Tibial nerve (tissue), 4 donors: ENCODE measurements at regions not wholly inside any gene's neighbourhood (a gene's known extent, or its start where the extent isn't known, plus 50 kb on each side); places are given as distances from the start of the nearest gene placed in this dataset.

Experiments used
- DNase-seq, 2 donors: peaks; one replicate each; pipeline ENCODE4 v3.0.0-alpha.2; 2019; ENCODE audit warnings: low spot score in 2 of 2
- H3K27ac ChIP-seq, 4 donors: fragments of 200-600 bp; sonication (generic) in 3 of 4; one replicate each; pipeline ENCODE4 v1.5.1; 2017 to 2019; ENCODE audit warnings: mild to moderate bottlenecking in 1 of 4
- H3K27me3 ChIP-seq, 2 donors: fragments of 200-600 bp; sonication (generic) in 1 of 2; one replicate each; pipeline versions ENCODE4 v1.5.1 to v1.6.0; 2017 to 2019
- H3K36me3 ChIP-seq, 3 donors: fragments of 200-600 bp; sonication (generic); one replicate each; pipeline ENCODE4 v1.5.1; 2018 to 2019
- H3K4me1 ChIP-seq, 4 donors: fragments of 200-600 bp; sonication (generic) in 3 of 4; one replicate each; pipeline ENCODE4 v1.5.1; 2017 to 2019
- H3K4me3 ChIP-seq, 4 donors: fragments of 200-600 bp; sonication (generic) in 3 of 4; one replicate each; pipeline ENCODE4 v1.5.1; 2017 to 2019; ENCODE audit warnings: mild to moderate bottlenecking in 1 of 4, moderate library complexity in 1 of 4
- H3K9me3 ChIP-seq, 4 donors: fragments of 200-600 bp; sonication (generic) in 3 of 4; one replicate each; pipeline ENCODE4 v1.5.1; 2017 to 2019
- EP300 ChIP-seq, 2 donors: sonication (generic); formaldehyde crosslinking; IDR thresholded peaks; one replicate each; pipeline ENCODE4 v1.6.1; 2017; ENCODE audit warnings: antibody characterized with exemption in 2 of 2, mild to moderate bottlenecking in 1 of 2
- POLR2A ChIP-seq, 2 donors: fragments of 450-650 bp; IDR thresholded peaks; one replicate each; pipeline ENCODE4 v1.6.1; 2017; ENCODE audit warnings: antibody characterized with exemption in 2 of 2, mild to moderate bottlenecking in 2 of 2, moderate library complexity in 2 of 2
- WGBS, 2 donors: methylation state at CpG; one replicate each; pipeline ENCODE4 v1.1.5; 2018; 5-methylcytosine and 5-hydroxymethylcytosine counted together
- TF ChIP-seq, protein P1 (sequence below), 5 experiments: fragments of 200-600 bp in 3 of 5; fragments of 450-650 bp in 2 of 5; sonication (generic) in 3 of 5; IDR thresholded peaks; one replicate each; pipeline ENCODE4 v1.5.1; 2016 to 2019; ENCODE audit warnings: antibody characterized with exemption in 5 of 5, mild to moderate bottlenecking in 3 of 5, moderate library complexity in 2 of 5

DNA sequence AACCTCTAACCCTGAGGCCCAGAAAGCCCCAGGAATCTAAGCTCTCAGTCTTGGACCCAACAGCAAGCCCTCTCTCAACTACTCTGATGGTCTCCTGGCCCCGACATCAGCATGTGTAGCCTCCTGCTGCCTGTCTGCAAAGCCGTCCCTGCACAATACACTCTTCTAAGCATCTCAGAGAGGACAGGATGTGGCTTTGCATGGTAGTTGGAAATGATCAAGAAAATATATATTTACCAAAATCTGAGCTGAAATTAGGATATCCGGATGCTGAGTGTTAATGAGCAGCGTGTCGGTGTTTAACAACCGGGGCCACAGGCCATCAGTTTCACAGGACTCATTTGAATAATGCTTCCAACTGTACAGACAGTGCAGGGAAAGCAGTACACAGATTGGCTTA lies 59.1 kb upstream of the SIM2 start:
- no peaks in the 10 kb centered on the region for H3K4me1 ChIP-seq
- peaks cover 0 to 28% (median 2%) of the 10 kb centered on the region in 4 donors for H3K9me3 ChIP-seq
- no peaks in the 10 kb centered on the region for H3K36me3 ChIP-seq
- no peak overlapping the region for H3K4me3 ChIP-seq
- 55 to 63% methylated on average over 6 of the region's 6 CpGs for WGBS, 2 donors
- no peak for DNase-seq
- no peak for TF ChIP-seq EP300 (IDR thresholded peaks at IDR 0.05)
- TF ChIP-seq, protein P1, sequence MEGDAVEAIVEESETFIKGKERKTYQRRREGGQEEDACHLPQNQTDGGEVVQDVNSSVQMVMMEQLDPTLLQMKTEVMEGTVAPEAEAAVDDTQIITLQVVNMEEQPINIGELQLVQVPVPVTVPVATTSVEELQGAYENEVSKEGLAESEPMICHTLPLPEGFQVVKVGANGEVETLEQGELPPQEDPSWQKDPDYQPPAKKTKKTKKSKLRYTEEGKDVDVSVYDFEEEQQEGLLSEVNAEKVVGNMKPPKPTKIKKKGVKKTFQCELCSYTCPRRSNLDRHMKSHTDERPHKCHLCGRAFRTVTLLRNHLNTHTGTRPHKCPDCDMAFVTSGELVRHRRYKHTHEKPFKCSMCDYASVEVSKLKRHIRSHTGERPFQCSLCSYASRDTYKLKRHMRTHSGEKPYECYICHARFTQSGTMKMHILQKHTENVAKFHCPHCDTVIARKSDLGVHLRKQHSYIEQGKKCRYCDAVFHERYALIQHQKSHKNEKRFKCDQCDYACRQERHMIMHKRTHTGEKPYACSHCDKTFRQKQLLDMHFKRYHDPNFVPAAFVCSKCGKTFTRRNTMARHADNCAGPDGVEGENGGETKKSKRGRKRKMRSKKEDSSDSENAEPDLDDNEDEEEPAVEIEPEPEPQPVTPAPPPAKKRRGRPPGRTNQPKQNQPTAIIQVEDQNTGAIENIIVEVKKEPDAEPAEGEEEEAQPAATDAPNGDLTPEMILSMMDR (IDR thresholded peaks at IDR 0.05): no peak
- TF ChIP-seq POLR2A (IDR thresholded peaks at IDR 0.05): no peak
- H3K27me3 ChIP-seq: no peaks in the 10 kb centered on the region
- no peak overlapping the region for H3K27ac ChIP-seq

- no peak overlapping the region for H3K4me3 ChIP-seq
- H3K27ac ChIP-seq: no peak overlapping the region
- DNase-seq: no peak
- no peaks in the 10 kb centered on the region for H3K36me3 ChIP-seq
- H3K27me3 ChIP-seq: no peaks in the 10 kb centered on the region
- WGBS, 2 donors: 33 to 50% methylated on average over 4 of the region's 4 CpGs
- H3K4me1 ChIP-seq: no peaks in the 10 kb centered on the region
- TF ChIP-seq POLR2A (IDR thresholded peaks at IDR 0.05) (no peak), EP300 (IDR thresholded peaks at IDR 0.05) (no peak)
- TF ChIP-seq, protein P1 (IDR thresholded peaks at IDR 0.05): no peak
- H3K9me3 ChIP-seq: peaks cover 0 to 26% (median 2%) of the 10 kb centered on the region in 4 donors
These were observed 58.7 kb upstream of the SIM2 start for GRCh38 chr21:36640174-36640720.

DNA sequence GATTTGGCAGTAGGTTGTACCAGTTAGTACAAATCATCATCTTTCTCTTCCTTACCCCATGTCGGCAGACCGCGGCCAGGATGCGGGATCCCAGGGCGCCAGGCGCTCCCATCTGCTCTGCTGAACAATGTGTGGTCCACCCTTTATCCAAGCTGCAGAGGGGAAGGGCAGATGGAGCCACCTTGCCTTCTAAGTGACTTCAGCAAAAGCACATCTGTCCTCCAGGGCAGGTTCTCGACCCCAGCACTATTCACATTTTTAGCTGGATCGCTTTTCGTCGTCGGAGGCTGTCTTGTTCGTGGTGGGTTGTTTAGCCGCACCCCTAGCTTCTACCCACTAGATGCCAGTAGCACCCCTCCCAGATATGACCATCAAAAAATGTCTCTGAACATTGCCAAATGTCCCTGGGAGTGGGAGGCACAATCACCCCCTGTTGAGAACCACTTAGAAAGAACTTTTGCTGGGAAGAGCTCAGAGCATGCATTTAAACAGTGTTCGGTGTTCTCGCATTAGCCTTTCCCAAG lies 58.1 kb upstream of the SIM2 start:
- WGBS, 2 donors: 59 to 63% methylated on average over 15 of the region's 15 CpGs

DNA sequence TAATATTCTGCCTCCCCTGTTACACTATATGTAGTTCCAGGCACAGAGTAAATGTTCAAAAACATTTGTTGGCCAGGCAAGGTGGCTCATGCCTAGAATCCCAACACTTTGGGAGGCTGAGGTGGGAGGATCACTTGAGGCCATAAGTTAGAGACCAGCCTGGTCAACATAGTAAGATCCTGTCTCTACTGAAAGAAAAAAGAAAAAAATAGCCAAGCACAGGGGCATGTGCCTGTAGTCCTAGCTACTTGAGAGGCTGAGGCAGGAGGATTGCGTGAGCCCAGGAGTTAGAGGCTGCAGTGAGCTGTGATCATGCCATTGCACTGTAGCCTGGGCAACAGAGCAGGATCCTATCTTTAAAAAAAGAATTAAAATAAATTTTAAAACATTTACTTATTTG lies 57.6 kb upstream of the SIM2 start:
- Histone ChIP-seq H3K27ac (no peak overlapping the region), H3K4me1 (no peaks in the 10 kb centered on the region), H3K36me3 (no peaks in the 10 kb centered on the region), H3K9me3 (peaks cover 0 to 15% (median 0%) of the 10 kb centered on the region in 4 donors), H3K4me3 (no peak overlapping the region), H3K27me3 (no peaks in the 10 kb centered on the region)
- DNase-seq: no peak
- WGBS, 2 donors: 97 to 100% methylated on average over 1 of the region's 1 CpG
- TF ChIP-seq EP300 (IDR thresholded peaks at IDR 0.05) (no peak), POLR2A (IDR thresholded peaks at IDR 0.05) (no peak)
- TF ChIP-seq, protein P1 (IDR thresholded peaks at IDR 0.05): no peak

More for the DNA sequence above, 58.1 kb upstream of the SIM2 start:
- H3K4me3 ChIP-seq: no peak overlapping the region
- no peaks in the 10 kb centered on the region for H3K4me1 ChIP-seq
- no peaks in the 10 kb centered on the region for H3K36me3 ChIP-seq
- TF ChIP-seq, protein P1 (IDR thresholded peaks at IDR 0.05): no peak
- no peak for TF ChIP-seq EP300 (IDR thresholded peaks at IDR 0.05)
- no peak for TF ChIP-seq POLR2A (IDR thresholded peaks at IDR 0.05)
- H3K27me3 ChIP-seq: no peaks in the 10 kb centered on the region
- H3K9me3 ChIP-seq: peaks cover 0 to 21% (median 2%) of the 10 kb centered on the region in 4 donors
- no peak for DNase-seq
- no peak overlapping the region for H3K27ac ChIP-seq

DNA sequence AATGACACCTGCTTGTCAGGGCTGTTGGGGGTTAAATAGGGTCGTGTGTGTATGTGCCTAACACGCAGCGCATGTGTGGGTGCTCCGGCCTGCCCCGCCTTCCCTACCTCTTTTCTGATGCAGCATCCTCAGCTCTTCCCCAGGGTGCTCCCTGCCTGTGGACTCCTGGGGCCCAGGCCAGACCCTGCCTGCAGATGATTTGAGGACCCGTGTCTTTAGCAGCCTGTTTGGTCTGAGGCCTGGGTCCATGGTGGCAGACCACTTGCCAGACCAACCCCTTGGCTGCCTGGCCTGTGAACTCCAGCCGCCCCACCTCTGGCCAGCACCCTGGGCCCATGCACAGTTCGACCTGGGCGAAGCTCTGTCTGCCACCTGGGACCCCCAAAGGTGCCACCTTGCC lies 57.0 kb upstream of the SIM2 start:
- Histone ChIP-seq H3K27me3 (peaks cover 0 to 2% of the 10 kb centered on the region in 2 donors), H3K4me1 (no peaks in the 10 kb centered on the region), H3K27ac (no peak overlapping the region), H3K4me3 (no peak overlapping the region), H3K36me3 (no peaks in the 10 kb centered on the region), H3K9me3 (peaks cover 0 to 10% (median 0%) of the 10 kb centered on the region in 4 donors)
- no peak for DNase-seq
- TF ChIP-seq EP300 (IDR thresholded peaks at IDR 0.05) (no peak), POLR2A (IDR thresholded peaks at IDR 0.05) (no peak)
- TF ChIP-seq, protein P1 (IDR thresholded peaks at IDR 0.05): no peak
- WGBS, 2 donors: 80 to 89% methylated on average over 8 to 9 of the region's 9 CpGs
